ENCODE measurements at regions not wholly inside any gene's neighbourhood (a gene's known extent, or its start where the extent isn't known, plus 50 kb on each side); places are given as distances from the start of the nearest gene placed in this dataset.

GRCh38 chr11:92881940-92882450 is 87.5 kb upstream of the MTNR1B start:
- Histone ChIP-seq H3K27ac (no peak overlapping the region), H3K4me3 (no peak overlapping the region), H3K36me3 (no peaks in the 10 kb centered on the region), H3K4me1 (no peaks in the 10 kb centered on the region), H3K27me3 (no peaks in the 10 kb centered on the region), H3K9me3 (no peaks in the 10 kb centered on the region)
- no peak for ATAC-seq (ENCODE audit: low FRiP score in 2 of 2)
- DNase-seq: no peak
- TF ChIP-seq POLR2A (IDR thresholded peaks at IDR 0.05): no peak
- no peak for TF ChIP-seq EP300 (IDR thresholded peaks at IDR 0.05)
- no peak for TF ChIP-seq CTCF (IDR thresholded peaks at IDR 0.05)
- no peak for TF ChIP-seq POLR2AphosphoS5 (IDR thresholded peaks at IDR 0.05)
- WGBS, 2 donors: 93 to 97% methylated on average over 4 of the region's 4 CpGs

- no peaks in the 10 kb centered on the region for H3K4me1 ChIP-seq
- 96% methylated on average over 54 of the region's 54 CpGs for WGBS, 2 donors
- no peak overlapping the region for H3K27ac ChIP-seq
- no peaks in the 10 kb centered on the region for H3K36me3 ChIP-seq
- no peaks in the 10 kb centered on the region for H3K9me3 ChIP-seq
- no peak overlapping the region for H3K4me3 ChIP-seq
- no peak for TF ChIP-seq EP300 (IDR thresholded peaks at IDR 0.05)
- DNase-seq: peak in 1 of 2 donors; percentile 78
- ATAC-seq (ENCODE audit: low FRiP score in 2 of 2): no peak
- H3K27me3 ChIP-seq: no peaks in the 10 kb centered on the region
These were observed 86.4 kb upstream of the MTNR1B start for GRCh38 chr11:92882828-92883611.

- Histone ChIP-seq H3K4me3 (no peak overlapping the region), H3K27me3 (no peaks in the 10 kb centered on the region), H3K4me1 (no peaks in the 10 kb centered on the region), H3K36me3 (no peaks in the 10 kb centered on the region), H3K9me3 (no peaks in the 10 kb centered on the region), H3K27ac (no peak overlapping the region)
- DNase-seq (no peak), ATAC-seq (ENCODE audit: low FRiP score in 2 of 2) (no peak)
- no peak for TF ChIP-seq POLR2A (IDR thresholded peaks at IDR 0.05)
- no peak for TF ChIP-seq CTCF (IDR thresholded peaks at IDR 0.05)
- no peak for TF ChIP-seq POLR2AphosphoS5 (IDR thresholded peaks at IDR 0.05)
- no peak for TF ChIP-seq EP300 (IDR thresholded peaks at IDR 0.05)
- 56% methylated on average over 4 of the region's 4 CpGs for WGBS, 2 donors
These were observed 83.9 kb upstream of the MTNR1B start for GRCh38 chr11:92885600-92885999.

- Histone ChIP-seq H3K36me3 (no peaks in the 10 kb centered on the region), H3K27ac (no peak overlapping the region), H3K4me3 (no peak overlapping the region), H3K9me3 (no peaks in the 10 kb centered on the region), H3K27me3 (no peaks in the 10 kb centered on the region), H3K4me1 (no peaks in the 10 kb centered on the region)
- no peak for DNase-seq
- 15 to 45% methylated on average over 4 of the region's 4 CpGs for WGBS, 2 donors
- ATAC-seq (ENCODE audit: low FRiP score in 2 of 2): peak in 1 of 2 donors; percentile 54
- TF ChIP-seq CTCF (IDR thresholded peaks at IDR 0.05) (peak in 5 of 6 experiments; percentile 26 to 67 (median 55)), EP300 (IDR thresholded peaks at IDR 0.05) (no peak)
These were observed 83.1 kb upstream of the MTNR1B start for GRCh38 chr11:92886243-92886905.

- no peaks in the 10 kb centered on the region for H3K9me3 ChIP-seq
- 75 to 89% methylated on average over 5 of the region's 5 CpGs for WGBS, 2 donors
- DNase-seq: no peak
- no peak overlapping the region for H3K4me3 ChIP-seq
- no peak for ATAC-seq (ENCODE audit: low FRiP score in 2 of 2)
- no peaks in the 10 kb centered on the region for H3K27me3 ChIP-seq
- H3K4me1 ChIP-seq: no peaks in the 10 kb centered on the region
- TF ChIP-seq POLR2AphosphoS5 (IDR thresholded peaks at IDR 0.05): no peak
- TF ChIP-seq EP300 (IDR thresholded peaks at IDR 0.05): no peak
- TF ChIP-seq POLR2A (IDR thresholded peaks at IDR 0.05): no peak
- TF ChIP-seq CTCF (IDR thresholded peaks at IDR 0.05): no peak
- no peak overlapping the region for H3K27ac ChIP-seq
- H3K36me3 ChIP-seq: no peaks in the 10 kb centered on the region
These were observed 80.8 kb upstream of the MTNR1B start for GRCh38 chr11:92888696-92889095.

Data from upper lobe of left lung (tissue), 6 donors.